Naive thymus-derived CD4-positive, alpha-beta T cell (primary cell): ENCODE measurements at regions not wholly inside any gene's neighbourhood (a gene's known extent, or its start where the extent isn't known, plus 50 kb on each side); places are given as distances from the start of the nearest gene placed in this dataset.

Source experiments
- ATAC-seq: fragments of 150-1000 bp; cut with Tn5 transposase; 2 replicates; pipeline ENCODE4 v1.10.0; 2021; ENCODE audit warnings: mild to moderate bottlenecking, moderate library complexity
- CTCF ChIA-PET: fragments of 350-600 bp; sonication (Branson Sonifier 250); formaldehyde crosslinking; loops from one replicate; lab custom pipeline; 2021; ENCODE audit warnings: antibody characterized with exemption; lab: Charles Lee
- POLR2A ChIA-PET: fragments of 350-600 bp; sonication (Branson Sonifier 250); formaldehyde crosslinking; loops from one replicate; lab custom pipeline; 2021; ENCODE audit warnings: antibody characterized with exemption, inconsistent platforms; lab: Charles Lee
- DNase-seq, 9 donors: peaks; one replicate each; pipeline versions ENCODE4 v3.0.0 to v3.0.0-alpha.2; 2020 to 2022; ENCODE audit warnings: mixed read lengths in 1 of 9
- H3K27ac ChIP-seq: one replicate; pipeline ENCODE4 v1.7.0; 2013; ENCODE audit warnings: mild to moderate bottlenecking, low read depth, low read length, moderate library complexity
- H3K27me3 ChIP-seq, 2 donors: one replicate each; pipeline ENCODE4 v1.7.0; 2013; ENCODE audit warnings: low read length in 2 of 2, mild to moderate bottlenecking in 2 of 2, moderate library complexity in 2 of 2; ENCODE audit not compliant: control insufficient read depth in 2 of 2, insufficient read depth in 2 of 2
- H3K36me3 ChIP-seq, 3 experiments: 1 replicate in 2 of 3; 2 replicates in 1 of 3; pipeline ENCODE4 v1.7.0; 2013; ENCODE audit warnings: low read length in 3 of 3, mild to moderate bottlenecking in 3 of 3, moderate library complexity in 1 of 3; ENCODE audit not compliant: insufficient read depth in 3 of 3, control insufficient read depth in 2 of 3
- H3K4me1 ChIP-seq, 2 donors: one replicate each; pipeline ENCODE4 v1.7.0; 2013; ENCODE audit warnings: low read length in 2 of 2, mild to moderate bottlenecking in 2 of 2, moderate library complexity in 1 of 2; ENCODE audit not compliant: control insufficient read depth in 2 of 2, insufficient read depth in 2 of 2
- H3K4me3 ChIP-seq: 2 replicates; pipeline ENCODE4 v1.7.0; 2013; ENCODE audit warnings: mild to moderate bottlenecking, low read length
- H3K9me3 ChIP-seq, 3 experiments: 1 replicate in 2 of 3; 2 replicates in 1 of 3; pipeline ENCODE4 v1.7.0; 2013; ENCODE audit warnings: low read length in 3 of 3; ENCODE audit not compliant: control insufficient read depth in 2 of 3
- H3K27ac Mint-ChIP-seq, 9 donors: one replicate each; pipeline ENCODE4 v1.8.0; 2020 to 2022; ENCODE audit warnings: mixed read lengths in 9 of 9, mild to moderate bottlenecking in 8 of 9, moderate library complexity in 5 of 9, inconsistent platforms in 2 of 9
- H3K27me3 Mint-ChIP-seq, 5 donors: one replicate each; pipeline ENCODE4 v1.8.0; 2021 to 2022; ENCODE audit warnings: mixed read lengths in 5 of 5, mild to moderate bottlenecking in 1 of 5
- H3K36me3 Mint-ChIP-seq, 5 donors: one replicate each; pipeline ENCODE4 v1.8.0; 2020 to 2022; ENCODE audit warnings: mixed read lengths in 5 of 5, mild to moderate bottlenecking in 3 of 5, inconsistent platforms in 1 of 5
- H3K4me1 Mint-ChIP-seq, 7 donors: one replicate each; pipeline ENCODE4 v1.8.0; 2020 to 2022; ENCODE audit warnings: mixed read lengths in 7 of 7, mild to moderate bottlenecking in 3 of 7, inconsistent platforms in 1 of 7
- H3K4me3 Mint-ChIP-seq, 10 donors: one replicate each; pipeline ENCODE4 v1.8.0; 2020 to 2022; ENCODE audit warnings: mild to moderate bottlenecking in 10 of 10, mixed read lengths in 10 of 10, moderate library complexity in 6 of 10, inconsistent platforms in 2 of 10
- H3K9me3 Mint-ChIP-seq, 11 donors: one replicate each; pipeline ENCODE4 v1.8.0; 2020 to 2022; ENCODE audit warnings: mixed read lengths in 11 of 11, mild to moderate bottlenecking in 4 of 11, inconsistent platforms in 1 of 11, moderate library complexity in 1 of 11
- intact Hi-C, 2 donors: fragments of 100-400 bp; cut with micrococcal nuclease; formaldehyde crosslinking; loops; one replicate each; pipeline ENCODE4 v1.15.1; 2023

DNA sequence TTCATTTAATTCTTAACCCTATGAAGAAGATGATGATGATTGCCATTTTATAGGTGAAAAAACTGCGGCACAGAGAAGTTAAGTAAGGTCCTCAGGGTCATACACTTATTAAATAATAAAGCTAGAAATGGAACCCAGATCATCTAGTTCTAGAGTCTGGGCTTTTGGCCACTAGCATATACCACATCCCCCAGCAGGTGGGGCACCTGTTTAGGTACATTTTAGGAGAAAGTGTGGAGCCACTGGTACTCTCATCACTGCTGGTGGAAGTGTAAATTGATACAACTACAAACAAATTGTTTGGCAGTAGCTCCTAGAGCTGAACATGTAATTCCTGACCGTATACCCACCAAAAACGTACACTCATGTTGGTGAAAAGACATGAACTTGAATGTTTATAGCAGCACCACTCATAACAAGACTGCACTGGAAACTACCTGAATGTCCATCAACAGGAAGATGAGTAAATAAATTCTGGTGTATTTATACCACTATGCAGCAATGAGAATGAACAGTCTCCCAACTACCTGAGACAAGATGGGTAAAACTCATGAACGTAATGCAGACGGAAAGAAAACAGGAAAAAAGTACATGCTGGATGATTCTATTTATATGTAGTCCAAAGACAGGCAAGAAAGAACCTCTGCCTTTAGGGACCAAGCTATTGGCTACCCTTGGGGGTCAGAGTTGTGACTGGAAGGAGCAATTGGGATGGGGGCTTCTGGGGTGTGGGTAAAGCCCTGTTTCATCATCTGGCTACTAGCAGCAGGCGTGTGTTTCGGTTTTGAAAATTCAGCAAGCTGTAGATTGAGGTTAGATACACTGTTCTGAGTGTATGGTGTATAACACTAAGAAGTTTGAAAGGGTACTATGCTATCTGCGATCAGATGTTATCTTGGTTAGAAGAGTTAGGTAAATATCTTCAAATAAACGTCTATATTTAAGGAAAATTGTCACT, 72.3 kb upstream of the ADGRG2 start:
- Histone ChIP-seq H3K27ac (no peak overlapping the region), H3K4me1 (no peaks in the 10 kb centered on the region), H3K4me3 (no peak overlapping the region), H3K9me3 (no peaks in the 10 kb centered on the region), H3K36me3 (no peaks in the 10 kb centered on the region), H3K27me3 (no peaks in the 10 kb centered on the region)
- Mint-ChIP-seq H3K27me3 (peaks cover 0 to 5% (median 2%) of the 10 kb centered on the region in 5 donors), H3K4me3 (no peak overlapping the region), H3K4me1 (no peaks in the 10 kb centered on the region), H3K27ac (no peak overlapping the region), H3K36me3 (no peaks in the 10 kb centered on the region), H3K9me3 (peaks cover 0 to 9% (median 0%) of the 10 kb centered on the region in 11 donors)
- POLR2A ChIA-PET = no interaction called here
- ATAC-seq (no peak), DNase-seq (no peak)
- CTCF ChIA-PET = no interaction called here
- intact Hi-C loops = no loop called here

DNA sequence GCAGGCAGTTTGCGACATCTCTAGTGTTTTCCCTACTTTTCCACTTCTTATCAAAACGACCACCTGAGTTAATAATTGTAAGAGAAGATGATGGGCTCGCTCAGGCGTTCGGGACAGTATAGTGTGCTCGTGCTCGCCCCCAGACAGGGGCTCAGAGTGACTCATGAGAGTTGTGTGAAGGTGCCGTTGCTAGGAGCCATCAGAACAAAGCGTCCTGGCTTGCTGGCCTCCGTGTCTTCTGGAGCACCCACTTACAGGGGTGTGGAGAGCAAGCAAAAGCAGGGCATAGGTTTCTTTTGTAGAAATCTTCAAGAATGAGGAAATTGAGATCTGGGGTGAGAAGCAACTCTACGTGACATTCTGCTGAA, 73.0 kb upstream of the ADGRG2 start:
- no peak overlapping the region for H3K4me3 ChIP-seq
- Mint-ChIP-seq H3K36me3 (no peaks in the 10 kb centered on the region), H3K4me3 (no peak overlapping the region), H3K27ac (no peak overlapping the region), H3K9me3 (peaks cover 0 to 9% (median 0%) of the 10 kb centered on the region in 11 donors), H3K27me3 (peaks cover 0 to 9% (median 3%) of the 10 kb centered on the region in 5 donors), H3K4me1 (no peaks in the 10 kb centered on the region)
- H3K27me3 ChIP-seq = no peaks in the 10 kb centered on the region
- CTCF ChIA-PET = no interaction called here
- intact Hi-C loops = no loop called here
- H3K9me3 ChIP-seq = no peaks in the 10 kb centered on the region
- H3K4me1 ChIP-seq = no peaks in the 10 kb centered on the region
- ATAC-seq (no peak), DNase-seq (no peak)
- no peaks in the 10 kb centered on the region for H3K36me3 ChIP-seq
- POLR2A ChIA-PET = no interaction called here
- H3K27ac ChIP-seq = no peak overlapping the region

DNA sequence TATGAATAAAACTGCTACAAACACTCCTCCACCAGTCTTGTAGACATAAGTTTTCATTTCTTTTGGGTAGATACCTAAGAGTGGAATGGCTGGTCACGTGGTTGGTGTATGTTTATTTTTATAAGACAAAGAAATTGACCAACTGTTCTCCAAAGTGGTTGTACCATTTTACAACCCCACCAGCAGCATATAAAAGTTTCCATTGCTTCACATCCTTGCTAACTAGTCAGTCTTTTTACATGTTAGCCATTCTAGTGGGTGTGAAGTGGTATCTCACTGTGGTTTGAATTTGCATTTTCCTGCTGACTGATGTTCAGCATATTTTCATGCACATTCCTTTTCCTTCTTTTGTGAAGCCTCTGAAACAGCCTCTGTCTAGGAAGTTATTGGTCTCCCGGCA, 76.2 kb upstream of the ADGRG2 start:
- H3K9me3 Mint-ChIP-seq = no peaks in the 10 kb centered on the region
- Histone ChIP-seq H3K9me3 (no peaks in the 10 kb centered on the region), H3K4me1 (no peaks in the 10 kb centered on the region), H3K27ac (no peak overlapping the region), H3K27me3 (no peaks in the 10 kb centered on the region), H3K4me3 (no peak overlapping the region), H3K36me3 (no peaks in the 10 kb centered on the region)
- ATAC-seq = no peak
- H3K27me3 Mint-ChIP-seq = peaks cover 0 to 12% (median 4%) of the 10 kb centered on the region in 5 donors
- no peaks in the 10 kb centered on the region for H3K36me3 Mint-ChIP-seq
- DNase-seq = no peak
- no peak overlapping the region for H3K27ac Mint-ChIP-seq
- no peaks in the 10 kb centered on the region for H3K4me1 Mint-ChIP-seq
- no peak overlapping the region for H3K4me3 Mint-ChIP-seq
- CTCF ChIA-PET = no interaction called here
- intact Hi-C loops = no loop called here
- POLR2A ChIA-PET = no interaction called here

DNA sequence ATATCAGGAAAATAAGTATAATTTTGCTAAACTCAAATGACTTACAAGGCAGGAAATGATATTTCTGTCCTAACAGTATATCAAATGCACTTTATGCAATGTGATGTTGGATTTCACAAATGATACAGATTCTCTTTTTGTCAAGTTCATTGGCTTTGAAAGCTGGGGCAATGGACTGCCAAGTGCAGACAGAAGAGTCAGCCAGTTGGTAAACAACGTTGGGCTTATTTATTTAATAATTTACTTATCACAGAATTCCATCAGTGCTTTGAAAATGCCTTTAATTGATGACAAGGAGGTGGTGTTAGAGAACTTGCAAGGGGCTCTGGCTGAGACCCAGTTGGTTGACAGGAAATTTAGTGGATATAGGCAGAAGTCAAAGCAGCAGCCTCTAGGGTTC, 79.9 kb upstream of the ADGRG2 start:
- Histone ChIP-seq H3K4me3 (no peak overlapping the region), H3K36me3 (no peaks in the 10 kb centered on the region), H3K4me1 (no peaks in the 10 kb centered on the region), H3K27ac (no peak overlapping the region), H3K9me3 (no peaks in the 10 kb centered on the region), H3K27me3 (no peaks in the 10 kb centered on the region)
- Mint-ChIP-seq H3K27me3 (peaks cover 0 to 12% (median 4%) of the 10 kb centered on the region in 5 donors), H3K4me3 (no peak overlapping the region), H3K27ac (no peak overlapping the region), H3K4me1 (no peaks in the 10 kb centered on the region), H3K36me3 (no peaks in the 10 kb centered on the region), H3K9me3 (no peaks in the 10 kb centered on the region)
- ChIA-PET POLR2A (no interaction called here), CTCF (no interaction called here)
- intact Hi-C loops = no loop called here
- no peak for ATAC-seq
- DNase-seq = no peak

DNA sequence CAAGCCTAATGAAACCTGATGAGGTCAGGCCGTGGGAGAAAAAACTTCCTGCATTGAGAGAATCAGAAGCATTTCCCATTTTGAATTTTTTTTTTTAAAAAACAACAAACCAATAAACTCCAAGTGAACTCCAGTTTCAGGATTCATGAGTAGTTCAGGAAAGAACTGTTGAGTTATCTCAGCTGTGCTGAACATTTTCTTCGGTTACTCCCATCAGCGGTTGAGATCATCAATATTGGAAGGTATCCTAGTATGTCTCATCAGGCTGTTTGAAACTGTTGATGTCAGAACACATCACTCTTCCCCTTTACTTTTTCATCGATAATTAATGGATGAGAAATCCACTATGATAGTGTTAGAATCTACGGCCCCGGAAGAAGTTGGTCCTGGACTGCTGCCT, 82.4 kb upstream of the ADGRG2 start:
- H3K4me1 Mint-ChIP-seq = no peaks in the 10 kb centered on the region
- no peaks in the 10 kb centered on the region for H3K36me3 ChIP-seq
- H3K27me3 Mint-ChIP-seq = peaks cover 0 to 9% (median 4%) of the 10 kb centered on the region in 5 donors
- H3K27me3 ChIP-seq = no peaks in the 10 kb centered on the region
- H3K4me3 ChIP-seq = no peak overlapping the region
- no peaks in the 10 kb centered on the region for H3K9me3 ChIP-seq
- H3K4me3 Mint-ChIP-seq = no peak overlapping the region
- ChIA-PET POLR2A (no interaction called here), CTCF (no interaction called here)
- no peaks in the 10 kb centered on the region for H3K4me1 ChIP-seq
- H3K27ac ChIP-seq = no peak overlapping the region
- ATAC-seq = no peak
- no peak for DNase-seq
- H3K27ac Mint-ChIP-seq = no peak overlapping the region
- H3K36me3 Mint-ChIP-seq = no peaks in the 10 kb centered on the region
- no peaks in the 10 kb centered on the region for H3K9me3 Mint-ChIP-seq
- intact Hi-C loops = no loop called here

DNA sequence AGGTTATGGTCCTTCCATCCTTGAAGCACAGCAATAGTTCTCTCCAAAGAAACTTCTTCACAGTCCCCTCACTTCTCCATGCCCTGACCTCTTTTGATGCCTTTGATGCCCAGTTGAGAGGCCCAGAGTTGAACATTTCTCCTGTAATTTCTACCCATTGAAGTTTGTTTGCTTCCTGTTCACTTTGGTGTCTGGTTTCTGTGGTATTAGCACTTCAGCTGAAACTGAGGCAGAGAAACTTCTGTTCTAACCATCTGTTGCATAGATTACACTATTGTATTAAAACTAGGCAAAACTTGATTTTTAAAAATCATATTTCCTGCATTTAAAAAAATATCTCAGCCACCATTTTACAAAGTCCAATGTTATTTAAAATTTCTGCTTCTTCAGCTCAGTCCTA, 89.8 kb upstream of the ADGRG2 start:
- no peaks in the 10 kb centered on the region for H3K36me3 Mint-ChIP-seq
- intact Hi-C loops = no loop called here
- ChIA-PET POLR2A (no interaction called here), CTCF (no interaction called here)
- Histone ChIP-seq H3K9me3 (no peaks in the 10 kb centered on the region), H3K27ac (no peak overlapping the region), H3K27me3 (no peaks in the 10 kb centered on the region), H3K4me1 (no peaks in the 10 kb centered on the region), H3K36me3 (no peaks in the 10 kb centered on the region), H3K4me3 (no peak overlapping the region)
- no peak overlapping the region for H3K27ac Mint-ChIP-seq
- no peak overlapping the region for H3K4me3 Mint-ChIP-seq
- H3K4me1 Mint-ChIP-seq = no peaks in the 10 kb centered on the region
- no peak for ATAC-seq
- H3K9me3 Mint-ChIP-seq = no peaks in the 10 kb centered on the region
- peaks cover 0 to 12% (median 4%) of the 10 kb centered on the region in 5 donors for H3K27me3 Mint-ChIP-seq
- DNase-seq = no peak

DNA sequence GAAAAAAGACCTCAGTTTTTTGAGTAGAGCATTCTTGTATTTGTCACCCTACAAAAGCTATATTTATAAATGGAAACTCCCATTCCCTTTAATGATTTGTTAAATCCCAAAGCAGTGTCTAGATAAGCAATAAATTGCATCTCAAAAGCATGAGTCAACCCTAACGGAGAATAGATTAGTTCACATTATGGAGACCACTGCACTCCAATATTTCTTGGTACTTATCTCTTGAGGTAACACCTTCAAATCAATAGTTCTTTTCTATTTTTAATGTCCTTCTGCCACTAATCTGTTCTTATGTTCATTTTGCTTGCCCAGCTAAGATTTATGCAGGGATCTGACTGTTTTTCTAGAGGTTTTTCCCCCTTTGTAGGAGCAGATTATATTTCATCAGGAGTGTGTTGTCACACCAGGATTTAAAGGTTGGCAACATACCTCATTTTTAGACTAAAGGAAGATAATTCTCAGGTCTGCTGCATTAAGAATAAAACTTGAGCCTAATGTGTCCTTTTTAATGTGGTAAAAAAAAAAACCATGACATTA, 91.4 kb upstream of the ADGRG2 start:
- no peak for ATAC-seq
- Mint-ChIP-seq H3K4me3 (no peak overlapping the region), H3K4me1 (no peaks in the 10 kb centered on the region), H3K27me3 (peaks cover 0 to 12% (median 4%) of the 10 kb centered on the region in 5 donors), H3K9me3 (no peaks in the 10 kb centered on the region), H3K36me3 (no peaks in the 10 kb centered on the region), H3K27ac (no peak overlapping the region)
- no peaks in the 10 kb centered on the region for H3K36me3 ChIP-seq
- H3K27ac ChIP-seq = no peak overlapping the region
- H3K9me3 ChIP-seq = no peaks in the 10 kb centered on the region
- intact Hi-C loops = no loop called here
- POLR2A ChIA-PET = no interaction called here
- DNase-seq = no peak
- CTCF ChIA-PET = no interaction called here
- no peak overlapping the region for H3K4me3 ChIP-seq
- no peaks in the 10 kb centered on the region for H3K27me3 ChIP-seq
- no peaks in the 10 kb centered on the region for H3K4me1 ChIP-seq
